K562 (cell line): ENCODE measurements at regions not wholly inside any gene's neighbourhood (a gene's known extent, or its start where the extent isn't known, plus 50 kb on each side); places are given as distances from the start of the nearest gene placed in this dataset.

Source experiments
- ATAC-seq: fragments of 200-7000 bp; cut with Tn5 transposase; 3 replicates; pipeline ENCODE4 v1.9.1; 2020; ENCODE audit warnings: moderate library complexity
- BruUV-seq: library from RNA; stranded (reverse); fragments of 400-500 nt; replicated peaks from 2 replicates; lab custom pipeline; 2021; lab: Mats Ljungman, UMichigan
- CTCF ChIA-PET: fragments of 300-600 bp; formaldehyde crosslinking; extraction: SDS; loops from one replicate; lab custom pipeline; 2021; ENCODE audit warnings: low intra/inter-chr PET ratio; lab: Yijun Ruan, JAX
- POLR2A ChIA-PET: fragments of 300-600, 350-650 bp; sonication (Branson Sonifier 250); formaldehyde crosslinking; extraction: SDS; loops from one replicate; lab custom pipeline; 2021; ENCODE audit warnings: antibody characterized with exemption, inconsistent platforms; lab: Yijun Ruan, JAX
- DNase-seq, 4 experiments: peaks; one replicate each; pipeline versions ENCODE4 v3.0.0 to v3.0.0-alpha.2; 2011 to 2018; ENCODE audit warnings: low spot score in 3 of 4, mixed read lengths in 3 of 4; ENCODE audit errors: extremely low read depth in 1 of 4
- FAIRE-seq: peaks from 2 replicates; lab custom pipeline; 2011; peaks lifted over from hg19 to GRCh38; lab: Jason Lieb, UNC
- H2AFZ ChIP-seq: 2 replicates; pipeline ENCODE4 v1.6.0; 2011; ENCODE audit warnings: low read depth, low read length, control low read depth, inconsistent platforms
- H3K27ac ChIP-seq: fragments of 200-600 bp; 3 replicates; pipeline ENCODE4 v1.8.0; 2011; ENCODE audit warnings: low read depth, mild to moderate bottlenecking, control low read depth, inconsistent platforms, low read length, moderate library complexity, mixed read lengths; ENCODE audit errors: extremely low read depth
- H3K27me3 ChIP-seq, 2 experiments: fragments of 300-600 bp in 1 of 2; 2 replicates in 1 of 2; 3 replicates in 1 of 2; pipeline versions ENCODE4 v1.6.0 to v1.8.0; 2011; ENCODE audit warnings: inconsistent platforms in 2 of 2, low read length in 2 of 2, mild to moderate bottlenecking in 1 of 2, mixed read lengths in 1 of 2, moderate library complexity in 1 of 2; ENCODE audit not compliant: control insufficient read depth in 2 of 2, insufficient read depth in 2 of 2
- H3K36me3 ChIP-seq: fragments of 300-600 bp; 3 replicates; pipeline ENCODE4 v1.8.0; 2011; ENCODE audit warnings: mild to moderate bottlenecking, low read length, inconsistent platforms; ENCODE audit not compliant: control insufficient read depth, insufficient read depth
- H3K4me1 ChIP-seq, 2 experiments: fragments of 200-600 bp in 1 of 2; replicated peaks in 1 of 2; 2 replicates in 1 of 2; 3 replicates in 1 of 2; pipeline versions ENCODE4 v1.5.1 to v1.8.0; 2011; ENCODE audit warnings: inconsistent platforms in 2 of 2, low read length in 2 of 2, mild to moderate bottlenecking in 1 of 2, mixed read lengths in 1 of 2, moderate library complexity in 1 of 2; ENCODE audit not compliant: control insufficient read depth in 2 of 2, insufficient read depth in 2 of 2
- H3K4me2 ChIP-seq: 2 replicates; pipeline ENCODE4 v1.6.1; 2011; ENCODE audit warnings: low read length, control low read depth, inconsistent platforms, mixed read lengths; ENCODE audit not compliant: insufficient read depth
- H3K4me3 ChIP-seq: fragments of 200-600 bp; sonication (generic), shearing (Covaris generic); 2 replicates; pipeline ENCODE4 v1.5.1; 2016; ENCODE audit warnings: control low read depth, inconsistent platforms
- H3K79me2 ChIP-seq: fragments of 200-600 bp; 3 replicates; pipeline ENCODE4 v1.8.0; 2011; ENCODE audit warnings: low read length, inconsistent platforms; ENCODE audit not compliant: control insufficient read depth, insufficient read depth
- H3K9ac ChIP-seq, 2 experiments: 2 replicates each; pipeline versions ENCODE4 v1.6.0 to v1.6.1; 2011; ENCODE audit warnings: low read depth in 2 of 2, low read length in 2 of 2, control low read depth in 1 of 2, inconsistent platforms in 1 of 2, mild to moderate bottlenecking in 1 of 2, mixed read lengths in 1 of 2; ENCODE audit not compliant: insufficient read depth in 1 of 2
- H3K9me1 ChIP-seq: one replicate; pipeline ENCODE4 v1.6.0; 2011; ENCODE audit warnings: inconsistent platforms, mild to moderate bottlenecking, low read length, moderate library complexity; ENCODE audit not compliant: control insufficient read depth, insufficient read depth
- H3K9me3 ChIP-seq: replicated peaks from 2 replicates; pipeline ENCODE4 v1.5.1; 2011; ENCODE audit warnings: low read depth, low read length, inconsistent platforms; ENCODE audit not compliant: control insufficient read depth, insufficient read depth
- H4K20me1 ChIP-seq: replicated peaks from 2 replicates; pipeline ENCODE4 v1.6.1; 2011; ENCODE audit warnings: low read length, inconsistent platforms, mixed read lengths; ENCODE audit not compliant: control insufficient read depth, insufficient read depth
- CEBPB ChIP-seq: fragments of 450-650 bp; IDR thresholded peaks from 2 replicates; pipeline ENCODE4 v1.6.1; 2016; ENCODE audit warnings: missing genetic modification characterization, missing compliant biosample characterization
- CTBP1 ChIP-seq: fragments of 450-650 bp; IDR thresholded peaks from 2 replicates; pipeline ENCODE4 v1.6.1; 2016; ENCODE audit warnings: borderline replicate concordance
- FOXK1 ChIP-seq: sonication (generic); formaldehyde crosslinking; IDR thresholded peaks from 2 replicates; pipeline ENCODE4 v1.8.0; 2022; ENCODE audit warnings: missing genetic modification reagents, mild to moderate bottlenecking, borderline replicate concordance
- TAL1 ChIP-seq: fragments of 450-650 bp; IDR thresholded peaks from 2 replicates; pipeline ENCODE4 v1.6.1; 2016; ENCODE audit warnings: mild to moderate bottlenecking
- ZNF12 ChIP-seq: sonication (generic); formaldehyde crosslinking; IDR thresholded peaks from 2 replicates; pipeline ENCODE4 v1.4.0; 2020; ENCODE audit warnings: mild to moderate bottlenecking, missing genetic modification reagents
- ZNF354B ChIP-seq: fragments of 250-450 bp; sonication (Bioruptor Pico); IDR thresholded peaks from 2 replicates; pipeline ENCODE4 v1.4.0; 2020
- WGBS: fragments of 100-300 bp; shearing (Covaris generic); methylation state at CpG from one replicate; pipeline ENCODE4 v1.1.6; 2016; ENCODE audit warnings: low coverage, mixed read lengths; ENCODE audit not compliant: insufficient coverage; ENCODE audit errors: missing lambda C conversion rate; 5-methylcytosine and 5-hydroxymethylcytosine counted together
- in situ Hi-C: fragments of 300-500 bp; cut with MboI; formaldehyde crosslinking; loops from 4 replicates; pipeline ENCODE4 v1.15.0; 2018; ENCODE audit warnings: inconsistent platforms, mixed read lengths
- intact Hi-C: fragments of 100-400 bp; cut with micrococcal nuclease; formaldehyde crosslinking; loops from 2 replicates; pipeline ENCODE4 v1.14.2; 2022
- TF ChIP-seq, protein P1 (sequence below): fragments of 450-650 bp; formaldehyde crosslinking; IDR thresholded peaks from 2 replicates; pipeline ENCODE4 v1.4.0; 2020; ENCODE audit warnings: mild to moderate bottlenecking, mixed read lengths
- TF ChIP-seq, protein P2 (sequence below): sonication (generic); formaldehyde crosslinking; IDR thresholded peaks from 2 replicates; pipeline ENCODE4 v1.8.1; 2023; ENCODE audit warnings: missing genetic modification reagents, mild to moderate bottlenecking, borderline replicate concordance
- TF ChIP-seq, protein P3 (sequence below), 2 experiments: fragments of 150-350 bp in 1 of 2; IDR thresholded peaks; 2 replicates each; pipeline ENCODE4 v1.6.1; 2012 to 2016; ENCODE audit warnings: low read depth in 2 of 2, low read length in 2 of 2, mild to moderate bottlenecking in 1 of 2, moderate library complexity in 1 of 2

DNA sequence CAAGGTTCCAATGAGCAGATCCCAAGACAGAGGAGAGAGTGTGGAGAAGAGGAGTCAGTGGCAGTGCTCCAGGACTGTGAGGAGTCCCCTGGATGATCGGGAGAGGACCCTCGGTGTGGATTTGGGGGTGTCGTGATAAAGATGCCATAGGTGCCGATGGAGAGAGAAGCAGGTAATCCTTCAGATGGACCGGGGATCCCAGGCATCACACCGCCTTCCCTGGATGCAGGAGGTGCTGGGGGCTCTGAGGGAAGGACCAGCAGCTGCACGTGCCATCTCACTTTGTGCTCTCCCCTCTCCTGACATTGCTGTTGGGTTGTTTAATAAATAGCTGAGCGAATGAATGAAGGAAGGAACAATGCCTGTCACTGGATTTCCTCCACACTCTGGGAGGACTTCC lies 744.1 kb downstream of the BRD1 start:
- TF ChIP-seq FOXK1, result no peak
- TF ChIP-seq, protein P1, sequence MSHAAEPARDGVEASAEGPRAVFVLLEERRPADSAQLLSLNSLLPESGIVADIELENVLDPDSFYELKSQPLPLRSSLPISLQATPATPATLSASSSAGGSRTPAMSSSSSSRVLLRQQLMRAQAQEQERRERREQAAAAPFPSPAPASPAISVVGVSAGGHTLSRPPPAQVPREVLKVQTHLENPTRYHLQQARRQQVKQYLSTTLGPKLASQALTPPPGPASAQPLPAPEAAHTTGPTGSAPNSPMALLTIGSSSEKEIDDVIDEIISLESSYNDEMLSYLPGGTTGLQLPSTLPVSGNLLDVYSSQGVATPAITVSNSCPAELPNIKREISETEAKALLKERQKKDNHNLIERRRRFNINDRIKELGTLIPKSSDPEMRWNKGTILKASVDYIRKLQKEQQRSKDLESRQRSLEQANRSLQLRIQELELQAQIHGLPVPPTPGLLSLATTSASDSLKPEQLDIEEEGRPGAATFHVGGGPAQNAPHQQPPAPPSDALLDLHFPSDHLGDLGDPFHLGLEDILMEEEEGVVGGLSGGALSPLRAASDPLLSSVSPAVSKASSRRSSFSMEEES (CRISPR knock-in tag), result no peak
- TF ChIP-seq, protein P2, sequence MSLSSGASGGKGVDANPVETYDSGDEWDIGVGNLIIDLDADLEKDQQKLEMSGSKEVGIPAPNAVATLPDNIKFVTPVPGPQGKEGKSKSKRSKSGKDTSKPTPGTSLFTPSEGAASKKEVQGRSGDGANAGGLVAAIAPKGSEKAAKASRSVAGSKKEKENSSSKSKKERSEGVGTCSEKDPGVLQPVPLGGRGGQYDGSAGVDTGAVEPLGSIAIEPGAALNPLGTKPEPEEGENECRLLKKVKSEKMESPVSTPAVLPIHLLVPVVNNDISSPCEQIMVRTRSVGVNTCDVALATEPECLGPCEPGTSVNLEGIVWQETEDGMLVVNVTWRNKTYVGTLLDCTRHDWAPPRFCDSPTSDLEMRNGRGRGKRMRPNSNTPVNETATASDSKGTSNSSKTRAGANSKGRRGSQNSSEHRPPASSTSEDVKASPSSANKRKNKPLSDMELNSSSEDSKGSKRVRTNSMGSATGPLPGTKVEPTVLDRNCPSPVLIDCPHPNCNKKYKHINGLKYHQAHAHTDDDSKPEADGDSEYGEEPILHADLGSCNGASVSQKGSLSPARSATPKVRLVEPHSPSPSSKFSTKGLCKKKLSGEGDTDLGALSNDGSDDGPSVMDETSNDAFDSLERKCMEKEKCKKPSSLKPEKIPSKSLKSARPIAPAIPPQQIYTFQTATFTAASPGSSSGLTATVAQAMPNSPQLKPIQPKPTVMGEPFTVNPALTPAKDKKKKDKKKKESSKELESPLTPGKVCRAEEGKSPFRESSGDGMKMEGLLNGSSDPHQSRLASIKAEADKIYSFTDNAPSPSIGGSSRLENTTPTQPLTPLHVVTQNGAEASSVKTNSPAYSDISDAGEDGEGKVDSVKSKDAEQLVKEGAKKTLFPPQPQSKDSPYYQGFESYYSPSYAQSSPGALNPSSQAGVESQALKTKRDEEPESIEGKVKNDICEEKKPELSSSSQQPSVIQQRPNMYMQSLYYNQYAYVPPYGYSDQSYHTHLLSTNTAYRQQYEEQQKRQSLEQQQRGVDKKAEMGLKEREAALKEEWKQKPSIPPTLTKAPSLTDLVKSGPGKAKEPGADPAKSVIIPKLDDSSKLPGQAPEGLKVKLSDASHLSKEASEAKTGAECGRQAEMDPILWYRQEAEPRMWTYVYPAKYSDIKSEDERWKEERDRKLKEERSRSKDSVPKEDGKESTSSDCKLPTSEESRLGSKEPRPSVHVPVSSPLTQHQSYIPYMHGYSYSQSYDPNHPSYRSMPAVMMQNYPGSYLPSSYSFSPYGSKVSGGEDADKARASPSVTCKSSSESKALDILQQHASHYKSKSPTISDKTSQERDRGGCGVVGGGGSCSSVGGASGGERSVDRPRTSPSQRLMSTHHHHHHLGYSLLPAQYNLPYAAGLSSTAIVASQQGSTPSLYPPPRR (CRISPR knock-in tag), result no peak
- no peak for TF ChIP-seq CEBPB (tag)
- no peak for TF ChIP-seq TAL1
- TF ChIP-seq ZNF354B (CRISPR knock-in tag), result no peak
- no peak for TF ChIP-seq ZNF12 (CRISPR knock-in tag)
- TF ChIP-seq, protein P3, sequence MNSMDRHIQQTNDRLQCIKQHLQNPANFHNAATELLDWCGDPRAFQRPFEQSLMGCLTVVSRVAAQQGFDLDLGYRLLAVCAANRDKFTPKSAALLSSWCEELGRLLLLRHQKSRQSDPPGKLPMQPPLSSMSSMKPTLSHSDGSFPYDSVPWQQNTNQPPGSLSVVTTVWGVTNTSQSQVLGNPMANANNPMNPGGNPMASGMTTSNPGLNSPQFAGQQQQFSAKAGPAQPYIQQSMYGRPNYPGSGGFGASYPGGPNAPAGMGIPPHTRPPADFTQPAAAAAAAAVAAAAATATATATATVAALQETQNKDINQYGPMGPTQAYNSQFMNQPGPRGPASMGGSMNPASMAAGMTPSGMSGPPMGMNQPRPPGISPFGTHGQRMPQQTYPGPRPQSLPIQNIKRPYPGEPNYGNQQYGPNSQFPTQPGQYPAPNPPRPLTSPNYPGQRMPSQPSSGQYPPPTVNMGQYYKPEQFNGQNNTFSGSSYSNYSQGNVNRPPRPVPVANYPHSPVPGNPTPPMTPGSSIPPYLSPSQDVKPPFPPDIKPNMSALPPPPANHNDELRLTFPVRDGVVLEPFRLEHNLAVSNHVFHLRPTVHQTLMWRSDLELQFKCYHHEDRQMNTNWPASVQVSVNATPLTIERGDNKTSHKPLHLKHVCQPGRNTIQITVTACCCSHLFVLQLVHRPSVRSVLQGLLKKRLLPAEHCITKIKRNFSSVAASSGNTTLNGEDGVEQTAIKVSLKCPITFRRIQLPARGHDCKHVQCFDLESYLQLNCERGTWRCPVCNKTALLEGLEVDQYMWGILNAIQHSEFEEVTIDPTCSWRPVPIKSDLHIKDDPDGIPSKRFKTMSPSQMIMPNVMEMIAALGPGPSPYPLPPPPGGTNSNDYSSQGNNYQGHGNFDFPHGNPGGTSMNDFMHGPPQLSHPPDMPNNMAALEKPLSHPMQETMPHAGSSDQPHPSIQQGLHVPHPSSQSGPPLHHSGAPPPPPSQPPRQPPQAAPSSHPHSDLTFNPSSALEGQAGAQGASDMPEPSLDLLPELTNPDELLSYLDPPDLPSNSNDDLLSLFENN (IDR thresholded peaks at IDR 0.05; ENCODE audit: low read depth in 2 of 2, low read length in 2 of 2), result no peak
- TF ChIP-seq CTBP1, result no peak
- Histone ChIP-seq H3K9me3 (no peaks in the 10 kb centered on the region), H3K36me3 (no peaks in the 10 kb centered on the region), H3K4me1 (no peaks in the 10 kb centered on the region; a peak in 1 of 5 replicates), H3K79me2 (no peaks in the 10 kb centered on the region), H3K27me3 (peaks cover 0 to 6% of the 10 kb centered on the region in 2 experiments; a peak in 2 of 5 replicates), H3K4me2 (no peak overlapping the region), H3K9me1 (no peaks in the 10 kb centered on the region), H3K4me3 (no peak overlapping the region), H3K9ac (no peak overlapping the region), H4K20me1 (no peaks in the 10 kb centered on the region), H3K27ac (no peak overlapping the region), H2AFZ (no peak overlapping the region)
- ATAC-seq, result no peak
- intact Hi-C loops (no loop called here), in situ Hi-C loops (no loop called here)
- no peak for DNase-seq
- no peak for FAIRE-seq
- CTCF ChIA-PET, result no interaction called here
- 6% methylated on average over 5 of the region's 8 CpGs for WGBS
- POLR2A ChIA-PET, result no interaction called here
- BruUV-seq, result no TSS peak
